Gastrocnemius medialis (tissue), 4 donors: ENCODE measurements at regions not wholly inside any gene's neighbourhood (a gene's known extent, or its start where the extent isn't known, plus 50 kb on each side); places are given as distances from the start of the nearest gene placed in this dataset.
"Not testable (repeated sequence)": the region's sequence is repeated elsewhere in the genome, so short reads cannot be mapped to it uniquely, and the experiment has no call there.

Experiments used
- ATAC-seq, 2 donors: fragments of 150-250 bp; one replicate each; pipeline ENCODE4 v1.9.1; 2016
- DNase-seq, 2 donors: peaks; one replicate each; pipeline ENCODE4 v3.0.0-alpha.2; 2019
- H3K27ac ChIP-seq, 4 donors: fragments of 200-600 bp; sonication (generic); 1 replicate in 1 of 4; 2 replicates in 3 of 4; pipeline ENCODE4 v1.5.1; 2016 to 2018; ENCODE audit warnings: mild to moderate bottlenecking in 2 of 4, moderate library complexity in 1 of 4
- H3K27me3 ChIP-seq, 3 donors: fragments of 200-600 bp; sonication (generic) in 2 of 3; 1 replicate in 1 of 3; 2 replicates in 2 of 3; pipeline versions ENCODE4 v1.5.1 to v1.6.0; 2016 to 2019; ENCODE audit warnings: mild to moderate bottlenecking in 1 of 3, moderate library complexity in 1 of 3
- H3K36me3 ChIP-seq, 2 donors: fragments of 200-600 bp; sonication (generic) in 1 of 2; one replicate each; pipeline ENCODE4 v1.5.1; 2017 to 2018
- H3K4me1 ChIP-seq, 2 donors: fragments of 200-600 bp; sonication (generic) in 1 of 2; one replicate each; pipeline ENCODE4 v1.5.1; 2016 to 2017; ENCODE audit warnings: mild to moderate bottlenecking in 2 of 2
- H3K4me3 ChIP-seq, 4 donors: fragments of 200-600 bp; sonication (generic) in 3 of 4; 1 replicate in 1 of 4; 2 replicates in 3 of 4; pipeline ENCODE4 v1.5.1; 2016 to 2019; ENCODE audit warnings: mild to moderate bottlenecking in 2 of 4
- H3K9me3 ChIP-seq, 3 donors: fragments of 200-600 bp; sonication (generic) in 2 of 3; 1 replicate in 1 of 3; 2 replicates in 2 of 3; pipeline ENCODE4 v1.5.1; 2016 to 2019
- CTCF ChIP-seq, 5 experiments: fragments of 450-650 bp in 3 of 5; fragments of 200-600 bp in 2 of 5; sonication (generic) in 2 of 5; IDR thresholded peaks in 4 of 5; conservative IDR thresholded peaks in 1 of 5; 1 replicate in 4 of 5; 2 replicates in 1 of 5; pipeline ENCODE4 v1.5.1; 2016 to 2019; ENCODE audit warnings: antibody characterized with exemption in 5 of 5, mild to moderate bottlenecking in 3 of 5, moderate library complexity in 3 of 5
- POLR2A ChIP-seq, 2 donors: fragments of 450-650 bp; IDR thresholded peaks; one replicate each; pipeline ENCODE4 v1.6.1; 2017; ENCODE audit warnings: antibody characterized with exemption in 2 of 2, mild to moderate bottlenecking in 2 of 2, moderate library complexity in 2 of 2
- in situ Hi-C, 4 donors: fragments of 200-750 bp; cut with MboI; loops; one replicate each; pipeline versions ENCODE4 v1.15.0 to v1.8.0; 2017; ENCODE audit warnings: low sequenced_read_pairs in 4 of 4
- intact Hi-C: fragments of 100-400 bp; cut with DNase I; formaldehyde crosslinking; loops from one replicate; pipeline ENCODE4 v1.15.1; 2023; ENCODE audit warnings: low total_unique reads

DNA sequence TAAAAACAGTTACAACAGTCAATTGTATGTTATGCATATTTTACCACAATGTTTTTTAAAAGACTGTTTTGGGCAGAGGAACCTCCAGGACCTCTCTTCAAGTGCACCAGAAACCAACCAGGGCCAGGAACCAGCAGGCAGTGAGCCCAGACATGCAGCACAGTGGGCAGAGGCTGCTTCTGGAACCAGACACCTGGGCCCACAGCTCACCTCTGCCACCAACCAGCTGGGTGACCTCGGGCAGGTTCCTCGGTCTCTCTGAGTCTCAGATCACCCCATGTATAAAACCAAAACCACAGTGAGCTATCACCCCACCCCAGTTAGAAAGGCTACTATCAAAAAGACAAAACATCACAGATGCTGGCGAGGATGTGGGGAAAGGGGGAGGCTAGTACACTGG, 161.0 kb downstream of the C16orf95 start:
- intact Hi-C loops, result no loop called here
- no peak for DNase-seq
- no peak overlapping the region for H3K4me3 ChIP-seq
- ATAC-seq, result no peak
- H3K27ac ChIP-seq, result no peak overlapping the region
- no peaks in the 10 kb centered on the region for H3K27me3 ChIP-seq
- TF ChIP-seq POLR2A (IDR thresholded peaks at IDR 0.05) (no peak), CTCF (IDR thresholded peaks at IDR 0.05 in 4 of 5, conservative IDR thresholded peaks at IDR 0.05 in 1 of 5) (no peak)
- no peaks in the 10 kb centered on the region for H3K4me1 ChIP-seq
- no peaks in the 10 kb centered on the region for H3K36me3 ChIP-seq
- no peaks in the 10 kb centered on the region for H3K9me3 ChIP-seq
- in situ Hi-C loops, result no loop called here

DNA sequence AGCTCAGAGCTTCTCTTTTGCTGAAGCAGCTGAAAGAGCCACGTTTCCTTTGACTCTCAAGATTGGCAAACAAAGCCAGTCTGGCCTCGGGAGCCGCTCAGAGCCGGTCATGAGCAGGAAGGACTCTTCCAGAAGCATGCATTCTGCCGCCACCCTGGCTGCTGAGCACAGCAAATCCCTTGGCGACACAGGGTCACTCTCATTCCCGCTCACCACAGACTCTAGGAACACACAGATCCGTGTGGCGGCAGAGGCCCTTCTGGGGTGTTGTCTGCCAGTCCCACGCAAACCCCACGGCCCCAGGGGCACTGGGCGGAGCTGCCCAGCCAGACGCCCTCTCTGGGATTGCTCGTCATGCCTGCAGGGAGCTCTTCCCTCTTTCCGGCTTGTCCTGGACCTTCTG, 157.0 kb downstream of the C16orf95 start:
- in situ Hi-C loops, result no loop called here
- H3K4me3 ChIP-seq, result no peak overlapping the region
- intact Hi-C loops, result no loop called here
- no peaks in the 10 kb centered on the region for H3K4me1 ChIP-seq
- ATAC-seq, result no peak
- H3K9me3 ChIP-seq, result no peaks in the 10 kb centered on the region
- H3K36me3 ChIP-seq, result no peaks in the 10 kb centered on the region
- H3K27me3 ChIP-seq, result no peaks in the 10 kb centered on the region
- TF ChIP-seq POLR2A (IDR thresholded peaks at IDR 0.05) (no peak), CTCF (IDR thresholded peaks at IDR 0.05 in 4 of 5, conservative IDR thresholded peaks at IDR 0.05 in 1 of 5) (no peak)
- no peak for DNase-seq
- no peak overlapping the region for H3K27ac ChIP-seq

GRCh38 chr16:87160701-87161337, 156.4 kb downstream of the C16orf95 start:
- TF ChIP-seq POLR2A (IDR thresholded peaks at IDR 0.05) (no peak), CTCF (IDR thresholded peaks at IDR 0.05 in 4 of 5, conservative IDR thresholded peaks at IDR 0.05 in 1 of 5) (no peak)
- Histone ChIP-seq H3K36me3 (no peaks in the 10 kb centered on the region), H3K4me3 (no peak overlapping the region), H3K27me3 (no peaks in the 10 kb centered on the region), H3K9me3 (no peaks in the 10 kb centered on the region), H3K4me1 (no peaks in the 10 kb centered on the region), H3K27ac (no peak overlapping the region)
- intact Hi-C loops (no loop called here), in situ Hi-C loops (no loop called here)
- DNase-seq (no peak), ATAC-seq (no peak)

DNA sequence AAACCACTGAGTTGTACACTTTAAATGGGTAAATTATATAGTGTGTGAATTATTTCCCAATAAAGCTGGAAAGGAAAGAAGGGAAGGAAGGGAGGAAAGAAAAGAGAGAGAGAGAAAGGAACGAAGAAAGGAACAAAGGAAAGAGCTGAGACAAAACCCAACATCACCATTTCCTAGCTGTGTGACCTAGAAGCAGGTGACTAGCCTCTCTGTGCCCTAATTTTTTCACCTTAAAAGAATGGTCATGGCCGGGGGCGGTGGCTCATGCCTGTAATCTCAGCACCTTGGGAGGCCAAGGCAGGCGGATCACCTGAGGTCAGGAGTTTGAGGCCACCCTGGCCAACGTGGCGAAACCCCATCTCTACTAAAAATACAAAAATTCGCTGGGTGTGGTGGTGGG, 155.8 kb downstream of the C16orf95 start:
- H3K4me3 ChIP-seq, H3K27ac ChIP-seq, DNase-seq, H3K9me3 ChIP-seq, H3K27me3 ChIP-seq, intact Hi-C loops, H3K4me1 ChIP-seq, H3K36me3 ChIP-seq, ATAC-seq, in situ Hi-C loops: not testable (repeated sequence)

- Histone ChIP-seq H3K4me1 (no peaks in the 10 kb centered on the region), H3K27me3 (no peaks in the 10 kb centered on the region), H3K36me3 (no peaks in the 10 kb centered on the region), H3K4me3 (no peak overlapping the region), H3K27ac (no peak overlapping the region), H3K9me3 (no peaks in the 10 kb centered on the region)
- TF ChIP-seq CTCF (IDR thresholded peaks at IDR 0.05 in 4 of 5, conservative IDR thresholded peaks at IDR 0.05 in 1 of 5) (no peak), POLR2A (IDR thresholded peaks at IDR 0.05) (no peak)
- intact Hi-C loops, result no loop called here
- in situ Hi-C loops, result no loop called here
- ATAC-seq (no peak), DNase-seq (no peak)
These were observed 155.1 kb downstream of the C16orf95 start for GRCh38 chr16:87161822-87162676.

- H3K36me3 ChIP-seq, ATAC-seq, intact Hi-C loops, H3K4me3 ChIP-seq, H3K27me3 ChIP-seq, H3K4me1 ChIP-seq, H3K27ac ChIP-seq, DNase-seq, in situ Hi-C loops, H3K9me3 ChIP-seq: not testable (repeated sequence)
These were observed 154.4 kb downstream of the C16orf95 start for GRCh38 chr16:87162799-87163198.
